Kasumi-1 (cell line): ENCODE measurements at regions not wholly inside any gene's neighbourhood (a gene's known extent, or its start where the extent isn't known, plus 50 kb on each side); places are given as distances from the start of the nearest gene placed in this dataset.
A peak's percentile ranks its signal among the peaks of the same experiment; 100 is the strongest.

Source experiments
- DNase-seq, 2 experiments: peaks; one replicate each; lab custom pipeline; 2025; lab: John Stamatoyannopoulos, UW

DNA sequence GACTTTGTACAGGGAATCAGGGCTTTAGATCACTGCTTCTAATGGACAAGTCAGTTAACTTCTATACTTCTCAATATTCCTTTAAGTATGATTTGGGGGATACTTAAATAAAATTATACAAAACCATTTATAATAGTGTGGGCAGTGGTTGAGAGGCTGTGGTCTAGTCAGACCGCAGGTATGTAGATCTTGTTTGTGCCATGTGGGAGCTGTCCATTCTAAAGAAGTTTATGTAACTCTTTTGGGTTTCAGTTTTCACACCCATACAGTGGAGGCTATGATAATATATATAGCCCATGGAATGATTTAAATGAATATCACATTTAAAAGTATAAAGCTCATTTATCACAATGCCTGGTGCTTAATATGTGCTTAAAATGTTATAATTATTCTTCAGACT lies 654.3 kb upstream of the KIF2B start:
- DNase-seq: no peak

DNA sequence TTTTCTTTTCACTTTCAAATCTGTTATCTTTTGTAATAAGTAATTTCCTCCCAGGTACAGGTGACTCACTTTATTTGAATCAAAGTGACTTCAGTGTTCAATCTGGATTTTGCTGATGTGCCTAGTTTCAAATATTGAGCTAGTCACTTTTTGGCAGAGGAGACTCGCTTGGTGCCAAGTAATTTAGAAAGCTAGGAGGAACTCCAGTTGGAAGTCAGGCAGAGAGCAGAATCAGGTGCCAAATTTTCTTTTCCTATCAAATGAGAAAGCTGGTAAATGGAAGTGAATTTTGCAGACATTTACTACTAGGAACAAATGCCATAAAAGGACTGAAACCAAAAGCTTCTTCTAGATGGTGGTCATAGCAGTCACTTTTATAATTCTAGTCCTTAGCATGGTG lies 656.0 kb upstream of the KIF2B start:
- DNase-seq: no peak

DNA sequence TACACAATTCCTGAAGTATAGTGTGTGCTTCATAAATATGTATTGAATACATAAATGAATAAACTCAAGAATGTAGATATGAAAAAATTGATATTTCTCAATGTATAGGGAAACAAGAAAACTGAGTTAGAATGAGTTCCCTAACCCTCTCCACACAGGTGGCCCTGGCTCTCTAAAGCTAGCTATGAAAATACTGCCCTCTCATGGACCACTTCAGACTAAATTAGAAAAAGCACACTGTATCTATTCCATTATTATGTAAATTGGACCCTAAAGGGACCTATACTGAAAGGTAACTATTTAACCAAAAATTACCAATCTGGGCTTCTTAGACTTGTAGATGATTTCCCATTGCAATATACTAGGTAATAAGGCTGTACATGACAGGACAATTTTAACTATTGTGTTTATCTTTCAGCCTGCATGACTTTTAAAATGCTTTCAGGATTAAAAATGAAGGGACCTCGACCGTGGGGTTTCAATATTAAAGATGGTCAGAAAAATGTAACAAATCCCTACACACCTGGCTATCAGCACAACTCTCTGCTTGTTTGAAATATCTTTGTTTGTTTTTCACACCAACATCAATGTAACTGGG lies 672.5 kb upstream of the KIF2B start:
- DNase-seq: peak; percentile 43 to 61

DNA sequence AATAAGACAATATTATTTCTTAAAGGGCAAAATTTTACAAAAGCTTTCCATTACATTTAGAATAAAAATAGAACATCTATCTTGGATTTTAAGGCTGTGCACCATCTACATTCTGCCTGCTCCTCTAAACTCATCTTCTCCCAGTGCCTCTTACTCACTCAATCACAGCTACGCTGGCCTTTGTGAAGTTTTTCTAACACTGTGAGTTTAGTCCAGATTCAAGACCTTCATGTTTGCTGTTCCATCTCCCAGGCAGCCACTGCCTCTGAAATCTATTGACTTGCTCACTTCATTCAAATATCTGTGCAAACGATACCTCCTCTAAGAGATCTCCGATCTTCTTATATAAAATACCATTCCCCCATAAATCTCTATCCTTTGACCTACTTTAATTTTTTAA lies 673.4 kb upstream of the KIF2B start:
- DNase-seq: no peak

DNA sequence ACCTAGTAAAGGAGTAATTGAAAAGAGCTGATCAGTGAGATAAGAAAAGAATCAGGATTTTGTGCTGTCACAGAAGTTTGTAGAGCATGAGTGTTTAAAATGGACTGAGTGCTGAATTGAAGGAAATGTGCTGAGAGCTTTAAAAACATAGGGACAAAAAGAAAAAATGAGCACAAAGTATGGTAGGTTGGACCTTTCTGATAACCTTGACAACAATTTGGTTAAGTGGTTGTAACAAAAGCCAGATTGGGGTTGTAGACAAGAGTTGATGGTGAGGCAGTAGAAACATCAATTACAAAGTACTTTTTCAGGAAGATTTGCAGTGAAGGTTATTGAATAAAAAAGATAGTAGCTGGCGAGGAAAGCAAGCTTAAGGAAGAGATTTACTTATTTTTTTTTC lies 674.7 kb upstream of the KIF2B start:
- no peak for DNase-seq

DNA sequence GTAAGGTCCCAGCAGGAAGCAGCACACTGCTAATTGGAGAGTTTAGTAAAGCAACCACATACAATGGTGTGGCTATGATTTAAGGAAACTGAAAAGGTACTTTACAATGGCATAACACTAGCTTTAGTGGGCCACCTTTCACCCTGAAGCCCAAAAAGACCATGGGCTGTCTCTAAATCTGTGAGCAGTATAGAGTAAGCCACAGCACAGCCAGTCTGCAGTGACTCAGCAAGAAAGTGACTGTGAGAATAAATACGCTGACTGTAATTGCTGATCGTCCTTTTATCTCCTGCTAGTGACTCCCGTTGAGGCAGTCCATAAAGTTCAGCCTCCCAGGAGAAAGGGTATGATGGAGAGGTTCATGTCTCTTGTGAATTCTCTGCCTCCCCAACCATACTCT lies 679.8 kb upstream of the KIF2B start:
- DNase-seq: no peak

DNA sequence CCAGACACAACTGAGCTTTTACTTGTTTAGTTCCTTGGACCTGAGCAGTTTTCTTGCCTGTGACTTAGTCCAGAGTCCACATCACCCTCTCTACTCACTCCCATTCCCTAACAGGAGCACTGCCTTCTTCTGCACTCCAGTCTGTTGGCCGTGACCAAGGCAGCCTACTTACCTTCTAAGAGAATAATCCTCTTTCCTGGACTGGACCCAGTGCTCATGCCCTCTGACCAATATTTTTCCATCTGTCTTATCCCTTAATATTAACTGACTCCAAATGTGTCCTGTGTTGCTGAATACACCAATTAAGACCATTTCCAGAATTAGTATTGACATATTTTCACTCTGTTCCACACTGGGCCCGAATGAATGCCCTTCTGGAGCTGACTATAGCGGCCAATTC lies 681.0 kb upstream of the KIF2B start:
- no peak for DNase-seq

DNA sequence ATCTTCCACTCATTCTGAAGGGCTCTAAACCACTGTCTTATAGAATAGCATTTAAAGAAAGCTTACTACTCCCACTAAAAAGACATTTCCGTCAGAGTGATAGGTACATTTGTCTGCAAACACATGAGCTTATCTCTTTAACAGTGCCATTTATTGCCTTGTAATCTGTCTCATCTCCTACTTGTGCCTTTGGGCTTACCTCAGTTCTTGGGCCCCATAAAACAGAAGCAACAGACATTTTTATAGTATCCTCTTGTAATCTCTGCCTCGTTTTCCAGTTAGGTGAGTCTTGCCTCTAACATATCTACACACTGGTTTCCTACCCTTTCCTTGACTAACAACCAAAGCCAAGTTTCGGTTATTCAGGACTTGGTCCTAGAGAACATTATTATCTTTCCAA lies 681.4 kb upstream of the KIF2B start:
- no peak for DNase-seq

DNA sequence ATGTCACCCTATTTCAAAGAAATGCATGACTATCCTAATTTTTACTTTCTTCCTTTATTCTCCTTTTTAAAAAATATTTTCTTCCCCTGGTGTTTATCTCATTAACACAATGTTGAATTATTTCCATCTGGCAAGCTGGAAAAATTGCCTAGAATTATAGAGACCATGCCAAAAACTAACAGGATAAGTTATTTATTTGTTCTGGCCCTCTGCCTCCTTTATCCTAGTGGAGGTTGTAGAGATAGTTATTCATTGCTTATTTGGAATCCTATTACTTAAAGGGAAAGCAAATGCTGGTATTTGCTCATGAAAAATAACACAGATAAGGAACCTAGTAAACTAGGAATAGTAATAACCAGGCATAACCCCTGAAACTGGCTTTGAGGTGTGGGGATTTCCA lies 684.9 kb upstream of the KIF2B start:
- DNase-seq: no peak

DNA sequence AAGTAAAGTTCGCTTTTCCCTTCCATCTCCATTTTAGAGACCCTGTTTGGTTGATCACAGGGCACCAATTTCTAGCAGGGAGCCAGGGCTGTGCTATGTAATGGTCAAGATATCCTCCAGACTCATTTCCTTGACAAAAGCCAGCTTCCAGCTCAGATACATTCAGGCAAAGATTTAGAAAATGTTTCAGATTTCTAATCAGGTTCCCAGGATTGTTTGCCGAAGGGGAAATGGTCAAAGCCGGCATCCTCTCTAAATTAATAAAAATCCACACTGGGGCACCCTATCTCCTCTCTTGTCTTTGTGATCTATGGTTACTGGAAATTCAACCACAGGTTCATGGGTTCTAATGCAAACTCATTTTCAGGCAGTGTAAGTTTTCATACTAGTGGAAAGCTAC lies 686.8 kb upstream of the KIF2B start:
- DNase-seq: no peak

DNA sequence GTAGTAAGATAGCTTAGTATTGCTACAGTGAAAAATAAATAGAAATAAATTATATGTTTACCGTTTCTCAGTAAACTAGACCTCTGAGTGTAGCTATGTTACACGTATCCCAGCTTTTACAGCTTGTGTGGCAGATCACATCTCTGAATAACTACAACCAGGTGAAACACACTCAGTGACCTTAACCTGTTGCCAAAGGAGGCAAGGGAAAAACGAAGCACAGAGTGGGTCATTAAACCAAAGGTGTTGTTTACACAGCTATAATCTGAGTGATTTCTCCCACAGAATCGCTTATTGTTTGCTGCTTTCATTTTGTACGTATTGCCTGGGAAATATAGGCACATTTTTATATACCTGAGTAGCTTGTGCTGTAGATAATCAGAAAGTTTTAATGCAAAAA lies 688.2 kb upstream of the KIF2B start:
- DNase-seq: no peak

DNA sequence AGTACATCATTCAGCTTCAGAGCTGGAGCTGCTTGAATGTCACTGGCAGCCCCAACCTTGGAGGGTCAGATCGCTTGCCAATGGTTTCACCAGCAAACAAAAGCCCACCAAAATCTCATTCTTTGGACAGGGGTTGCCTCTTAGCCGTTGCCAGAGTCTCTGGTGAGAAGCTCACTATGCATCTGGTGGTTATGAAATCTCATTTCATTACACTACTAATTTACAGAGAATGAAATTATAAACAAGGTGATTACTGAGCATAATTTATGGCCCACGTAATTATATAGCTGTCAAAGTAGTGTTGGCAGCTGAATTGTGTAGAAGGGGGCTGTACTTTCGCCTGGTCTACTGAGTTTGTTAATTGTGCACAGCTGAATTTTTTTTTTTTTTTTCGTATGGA lies 688.9 kb upstream of the KIF2B start:
- DNase-seq: no peak

DNA sequence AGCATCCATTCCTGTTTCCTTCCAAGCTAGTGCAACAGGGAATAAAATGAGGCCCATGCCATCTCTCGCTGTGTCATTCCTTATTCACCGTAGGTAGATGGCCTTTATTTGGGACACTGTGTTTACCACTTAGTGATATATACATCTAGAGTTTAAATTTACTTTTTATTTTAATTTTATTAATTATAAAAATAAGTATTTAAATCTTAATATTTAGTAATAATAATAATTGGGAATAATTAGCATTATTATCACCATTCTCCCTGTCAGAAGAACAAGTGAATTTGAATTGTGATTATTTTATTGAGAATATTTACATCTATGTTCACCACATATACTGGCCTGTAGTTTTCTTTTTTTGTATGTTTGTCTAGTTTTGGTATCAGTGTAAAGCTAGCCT lies 692.9 kb upstream of the KIF2B start:
- no peak for DNase-seq

DNA sequence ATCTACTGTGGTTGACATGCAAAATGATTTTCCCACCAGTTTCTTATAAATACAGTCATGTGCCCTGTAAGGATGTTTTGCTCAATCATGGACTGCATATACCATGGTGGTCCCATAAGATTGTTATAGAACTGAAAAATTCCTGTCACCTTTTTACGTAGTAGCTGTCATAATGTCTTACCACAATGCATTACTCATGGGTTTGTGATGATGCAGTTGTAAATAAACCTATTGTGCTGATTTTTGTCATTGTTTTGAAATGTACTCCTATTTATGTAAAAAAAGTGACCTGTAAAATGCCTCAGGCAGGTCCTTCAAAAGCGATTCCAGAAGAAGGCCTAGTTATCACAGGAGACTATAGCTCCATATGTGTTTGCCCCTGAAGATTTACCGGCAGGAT lies 695.4 kb upstream of the KIF2B start:
- DNase-seq: no peak

DNA sequence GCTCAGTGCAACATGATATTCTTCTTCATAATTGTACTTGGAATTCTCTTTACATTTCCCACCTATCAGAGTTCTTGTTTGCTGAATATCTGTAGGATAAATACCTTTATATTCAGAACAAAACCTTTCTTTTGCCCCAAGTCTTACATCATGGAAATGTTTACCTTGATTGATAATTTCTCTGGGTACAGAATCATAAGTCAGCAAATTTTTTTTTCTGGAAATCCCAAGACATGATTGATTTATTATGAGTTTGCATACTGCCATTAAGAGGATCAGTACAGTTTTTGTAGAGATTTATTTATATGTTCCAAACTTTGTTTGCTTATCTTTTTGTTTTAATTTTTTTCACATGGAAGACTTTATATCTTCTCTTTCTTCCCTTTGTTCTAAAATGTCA lies 699.8 kb upstream of the KIF2B start:
- DNase-seq: no peak

DNA sequence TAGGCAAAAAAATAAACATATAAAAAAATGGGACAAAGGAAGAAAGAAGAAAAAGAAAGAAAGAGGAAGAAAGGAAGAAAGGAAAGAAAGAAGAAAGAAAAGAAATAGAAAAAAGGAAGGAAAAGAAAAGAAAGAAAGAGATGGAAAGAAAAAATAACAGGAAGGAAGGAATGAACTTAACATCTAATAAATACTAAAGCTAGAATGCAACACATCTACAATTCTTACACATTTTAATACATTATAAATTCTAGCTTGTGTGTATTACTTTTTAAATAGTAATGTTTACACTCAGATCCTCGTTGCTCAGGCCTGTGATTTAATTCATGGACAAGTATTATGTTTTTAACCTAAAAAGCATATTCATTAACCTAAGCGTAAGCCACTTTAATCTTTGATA lies 703.0 kb upstream of the KIF2B start:
- no peak for DNase-seq

DNA sequence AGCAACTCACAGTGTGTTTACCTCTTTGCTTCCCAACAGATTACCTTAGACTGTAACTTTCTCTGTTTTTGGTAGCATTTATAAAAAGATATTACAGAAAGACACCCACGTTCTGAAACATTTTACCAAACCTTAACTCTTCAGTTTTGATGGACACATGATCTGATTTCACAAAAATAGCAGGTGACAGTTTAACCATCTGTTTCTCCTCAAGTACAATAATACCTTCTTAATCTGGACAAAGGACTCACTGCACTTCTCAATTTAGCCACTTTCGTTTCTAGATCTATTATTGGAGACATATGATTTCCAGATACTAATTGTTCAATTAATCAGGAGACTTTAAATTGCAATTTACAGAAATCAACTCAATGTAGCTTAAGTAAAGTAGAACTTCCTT lies 703.8 kb upstream of the KIF2B start:
- DNase-seq: no peak

DNA sequence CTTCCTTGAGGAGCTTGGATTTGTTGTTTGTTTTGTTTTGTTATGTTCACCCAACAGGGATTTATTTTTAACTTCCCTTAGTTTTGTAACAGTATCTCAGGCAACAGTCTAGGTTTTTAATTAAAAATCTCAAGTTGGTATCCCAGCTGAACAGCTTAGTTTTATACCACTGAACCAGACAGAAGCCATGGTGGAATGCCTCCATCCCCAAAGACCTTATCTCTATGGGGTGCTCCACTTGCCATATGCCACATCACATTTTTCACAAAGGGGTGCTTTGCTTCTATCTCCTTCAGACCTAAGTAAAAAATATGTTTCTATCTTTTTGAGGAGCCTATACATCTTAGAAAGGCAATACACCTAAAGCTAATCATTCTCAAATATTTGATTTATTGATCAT lies 715.8 kb upstream of the KIF2B start:
- DNase-seq: no peak

DNA sequence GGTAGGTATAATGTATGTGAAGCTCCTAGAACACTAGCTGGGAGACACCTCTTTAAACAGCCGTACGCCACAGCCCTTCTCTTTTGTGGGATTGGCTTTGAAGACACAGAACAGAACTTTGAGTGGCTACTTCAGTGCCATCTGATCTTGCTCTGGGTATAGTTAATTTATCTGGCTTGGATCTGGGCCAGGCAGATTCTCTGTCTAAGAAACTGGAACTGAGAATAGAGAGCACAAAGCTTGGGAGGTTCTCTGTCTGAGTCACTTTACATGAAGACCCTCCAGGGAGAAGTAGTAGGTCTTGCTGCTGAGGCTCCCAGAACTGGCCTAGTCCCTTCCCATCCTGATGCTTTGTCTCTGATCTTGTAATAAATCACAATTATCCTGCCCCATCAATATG lies 721.0 kb upstream of the KIF2B start:
- DNase-seq: no peak

DNA sequence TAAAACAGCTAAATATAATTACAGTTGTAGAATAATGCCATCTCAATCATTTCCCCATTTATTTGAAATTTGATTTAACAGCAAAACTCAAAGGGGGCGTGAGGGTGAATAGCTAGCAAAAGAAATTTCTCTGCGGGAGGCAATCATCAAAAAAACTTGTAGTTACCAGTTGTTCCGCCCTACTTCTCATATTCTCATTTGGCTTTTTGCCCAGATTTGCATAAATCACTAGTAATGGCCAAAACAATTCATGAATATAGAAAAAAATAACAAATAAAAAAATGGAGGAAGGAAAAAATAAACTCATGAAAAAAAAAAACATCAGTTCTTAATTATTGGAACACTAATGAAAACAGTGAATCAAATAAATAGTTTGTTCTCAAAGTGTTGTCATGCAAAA lies 722.6 kb upstream of the KIF2B start:
- DNase-seq: no peak

DNA sequence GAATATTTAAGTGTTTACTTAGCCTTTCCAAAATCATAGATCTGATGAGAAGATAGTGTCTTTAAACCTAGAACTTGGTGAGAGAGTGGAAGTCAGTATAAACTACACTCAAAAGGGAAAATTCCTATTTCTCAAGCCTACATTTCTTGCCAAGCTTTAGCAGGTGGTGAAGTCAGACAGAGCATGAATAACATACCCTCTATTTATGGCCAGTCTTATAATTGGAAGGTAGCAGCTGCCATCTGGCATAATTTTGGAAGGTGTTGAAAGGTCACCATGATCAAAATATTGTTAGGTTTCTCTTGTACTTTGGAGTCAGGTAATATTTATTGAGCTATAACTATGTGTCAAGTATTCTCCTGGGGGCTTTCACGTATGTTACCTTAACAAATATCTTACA lies 729.3 kb upstream of the KIF2B start:
- DNase-seq: no peak

DNA sequence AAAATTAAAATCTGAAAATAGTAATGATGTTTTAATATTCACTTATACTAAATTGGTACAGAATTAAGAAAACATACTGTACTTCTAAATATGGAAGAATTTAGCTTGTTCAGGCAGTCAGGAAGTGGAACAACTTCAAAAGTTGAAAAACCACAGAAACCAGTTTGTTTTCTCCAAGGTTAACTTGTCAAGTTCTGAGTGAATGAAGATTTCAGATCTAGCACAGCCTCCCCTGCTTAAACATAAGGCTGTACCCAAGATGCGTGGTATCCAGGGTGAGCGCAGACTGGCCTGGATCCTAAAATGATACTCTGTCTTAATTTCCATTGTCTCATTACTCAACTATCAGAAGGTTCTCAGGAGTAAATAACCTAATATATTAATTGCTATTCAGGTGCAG lies 730.7 kb upstream of the KIF2B start:
- DNase-seq: peak; percentile 13 to 25

DNA sequence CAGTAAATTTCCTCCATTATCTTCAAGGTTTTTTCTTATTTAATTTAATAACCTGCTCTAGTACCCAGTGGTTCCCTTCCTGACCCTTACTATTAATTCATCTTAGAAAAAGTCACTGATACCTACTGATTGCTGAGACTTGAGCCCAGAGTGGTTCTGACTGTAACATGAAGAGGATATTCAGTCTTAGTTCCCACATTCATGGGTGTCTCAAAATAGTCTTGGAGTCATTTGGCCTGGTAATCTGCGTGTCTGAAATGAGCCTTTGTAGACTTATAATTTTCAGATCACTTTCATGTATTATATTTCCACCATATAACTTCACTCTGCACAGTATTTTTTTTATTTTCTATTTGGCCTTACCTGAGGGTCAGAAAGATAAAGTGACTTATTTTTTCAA lies 732.0 kb upstream of the KIF2B start:
- DNase-seq: no peak

DNA sequence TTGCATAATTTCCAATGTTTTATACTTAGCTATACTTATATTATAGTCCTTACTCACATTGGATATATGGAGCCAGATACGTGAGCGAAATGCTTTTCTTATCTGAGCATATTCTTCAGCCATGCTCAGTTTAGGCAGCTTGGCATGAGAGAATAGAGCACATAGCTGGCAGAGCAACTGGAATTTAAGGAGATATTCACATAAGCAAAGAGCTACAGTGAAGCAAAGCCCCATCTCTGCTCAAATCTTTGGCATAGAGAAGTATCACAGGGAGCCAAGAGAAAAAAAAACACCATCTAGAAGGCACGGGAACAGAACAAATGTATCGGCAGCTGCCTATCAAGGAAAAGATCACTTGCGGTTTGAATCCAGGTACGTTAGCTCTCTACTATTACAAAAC lies 734.2 kb upstream of the KIF2B start:
- no peak for DNase-seq

DNA sequence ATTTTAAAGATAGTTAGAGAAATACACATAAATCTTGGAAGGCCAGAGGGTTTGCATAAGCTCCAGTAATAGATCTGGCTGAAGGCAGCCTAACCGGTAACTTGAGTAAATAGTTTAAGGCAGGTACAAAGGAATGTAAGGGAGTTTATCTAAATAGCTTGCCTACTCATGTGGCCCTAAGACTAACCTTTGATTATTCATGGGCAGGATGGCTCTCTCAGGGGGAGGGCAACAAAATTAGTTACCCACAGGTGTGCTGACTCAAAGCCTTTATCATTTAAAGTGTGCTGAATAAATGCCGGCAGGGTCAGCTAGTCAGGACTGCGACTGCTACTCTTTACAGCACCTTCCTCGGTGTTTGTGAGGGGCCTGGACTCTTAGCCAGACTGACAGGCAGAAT lies 761.3 kb upstream of the KIF2B start:
- DNase-seq: no peak
